Neural progenitor cell (in vitro differentiated cells): ENCODE measurements at regions not wholly inside any gene's neighbourhood (a gene's known extent, or its start where the extent isn't known, plus 50 kb on each side); places are given as distances from the start of the nearest gene placed in this dataset.

Experiments
- EZH2 ChIP-seq: fragments of 200-600 bp; sonication (generic); IDR thresholded peaks from 2 replicates; pipeline ENCODE4 v1.6.1; 2017; ENCODE audit warnings: antibody characterized with exemption, mild to moderate bottlenecking, moderate library complexity
- EZH2phosphoT487 ChIP-seq: fragments of 200-600 bp; sonication (generic); IDR thresholded peaks from 2 replicates; pipeline ENCODE4 v1.6.1; 2017; ENCODE audit warnings: antibody characterized with exemption
- TF ChIP-seq, protein P1 (sequence below): fragments of 200-600 bp; sonication (generic); IDR thresholded peaks from 2 replicates; pipeline ENCODE4 v1.5.1; 2017; ENCODE audit warnings: antibody characterized with exemption, mild to moderate bottlenecking

DNA sequence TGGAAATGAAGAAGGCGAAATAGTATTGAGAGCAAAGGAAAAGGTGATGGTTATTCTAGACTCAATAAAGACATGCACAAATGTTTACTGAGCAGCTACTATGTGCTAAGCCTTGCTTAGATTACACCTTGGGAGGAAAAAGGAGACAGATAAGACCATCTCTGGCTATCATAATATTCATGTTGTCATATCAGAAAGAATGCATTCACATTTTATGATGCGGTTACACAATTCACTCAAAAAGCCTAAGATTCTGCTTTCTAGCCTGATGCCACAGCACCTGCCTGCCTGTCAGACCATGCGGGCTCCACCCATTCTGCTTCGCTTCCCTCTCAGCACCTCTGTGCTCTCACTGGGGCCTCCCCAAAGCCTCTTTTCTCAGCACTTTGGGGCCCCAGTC lies 100.9 kb downstream of the JCAD start:
- TF ChIP-seq, protein P1, sequence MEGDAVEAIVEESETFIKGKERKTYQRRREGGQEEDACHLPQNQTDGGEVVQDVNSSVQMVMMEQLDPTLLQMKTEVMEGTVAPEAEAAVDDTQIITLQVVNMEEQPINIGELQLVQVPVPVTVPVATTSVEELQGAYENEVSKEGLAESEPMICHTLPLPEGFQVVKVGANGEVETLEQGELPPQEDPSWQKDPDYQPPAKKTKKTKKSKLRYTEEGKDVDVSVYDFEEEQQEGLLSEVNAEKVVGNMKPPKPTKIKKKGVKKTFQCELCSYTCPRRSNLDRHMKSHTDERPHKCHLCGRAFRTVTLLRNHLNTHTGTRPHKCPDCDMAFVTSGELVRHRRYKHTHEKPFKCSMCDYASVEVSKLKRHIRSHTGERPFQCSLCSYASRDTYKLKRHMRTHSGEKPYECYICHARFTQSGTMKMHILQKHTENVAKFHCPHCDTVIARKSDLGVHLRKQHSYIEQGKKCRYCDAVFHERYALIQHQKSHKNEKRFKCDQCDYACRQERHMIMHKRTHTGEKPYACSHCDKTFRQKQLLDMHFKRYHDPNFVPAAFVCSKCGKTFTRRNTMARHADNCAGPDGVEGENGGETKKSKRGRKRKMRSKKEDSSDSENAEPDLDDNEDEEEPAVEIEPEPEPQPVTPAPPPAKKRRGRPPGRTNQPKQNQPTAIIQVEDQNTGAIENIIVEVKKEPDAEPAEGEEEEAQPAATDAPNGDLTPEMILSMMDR, result no peak
- TF ChIP-seq EZH2 (no peak), EZH2phosphoT487 (no peak)
